DMS 273 treated with DMSO at 0.1 percent for 48 hours (cell line): ENCODE measurements at regions not wholly inside any gene's neighbourhood (a gene's known extent, or its start where the extent isn't known, plus 50 kb on each side); places are given as distances from the start of the nearest gene placed in this dataset.
"Not testable (repeated sequence)": the region's sequence is repeated elsewhere in the genome, so short reads cannot be mapped to it uniquely, and the experiment has no call there.

Source experiments
- DNase-seq: peaks from one replicate; lab custom pipeline; 2025; lab: John Stamatoyannopoulos, UW

DNA sequence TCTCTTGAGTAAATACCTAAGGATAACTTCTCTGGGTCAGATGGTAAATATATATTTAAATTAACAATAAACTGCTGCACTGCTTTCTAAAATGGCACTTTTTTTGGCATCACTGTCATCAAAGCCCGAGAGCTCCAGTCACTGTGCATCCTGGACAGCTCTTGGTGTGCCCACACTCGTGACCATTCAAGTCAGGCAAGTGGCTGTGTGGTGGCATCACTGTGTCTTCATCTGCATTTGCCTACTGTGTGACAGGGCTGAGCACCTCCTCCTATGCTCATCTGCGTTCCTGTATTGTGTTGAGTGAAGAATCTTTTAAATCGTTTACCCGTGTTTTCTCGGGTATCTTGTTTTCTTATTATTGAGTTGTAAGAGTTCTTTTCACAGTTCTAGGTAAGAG is 568.1 kb upstream of the SALL3 start:
- DNase-seq, result no peak

DNA sequence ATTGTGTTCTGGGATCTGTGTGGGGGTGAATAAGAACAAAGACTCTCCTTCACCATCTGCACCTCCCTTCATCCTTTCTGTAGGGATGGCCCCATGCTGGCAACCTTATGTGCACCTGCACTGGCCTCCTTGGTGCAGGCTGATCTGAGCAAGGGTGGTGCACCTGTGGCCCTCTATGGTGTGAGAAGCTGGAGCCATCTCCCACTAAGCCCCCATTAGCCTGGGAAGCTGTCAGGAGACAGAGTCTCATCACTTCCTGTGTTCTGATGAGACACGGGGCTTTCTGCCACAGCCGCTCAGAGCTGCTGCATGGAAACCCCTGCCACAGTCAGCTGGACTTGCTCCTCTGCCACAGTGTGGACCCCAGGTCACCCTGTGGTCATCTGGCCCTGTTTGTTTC is 565.3 kb upstream of the SALL3 start:
- DNase-seq, result no peak

DNA sequence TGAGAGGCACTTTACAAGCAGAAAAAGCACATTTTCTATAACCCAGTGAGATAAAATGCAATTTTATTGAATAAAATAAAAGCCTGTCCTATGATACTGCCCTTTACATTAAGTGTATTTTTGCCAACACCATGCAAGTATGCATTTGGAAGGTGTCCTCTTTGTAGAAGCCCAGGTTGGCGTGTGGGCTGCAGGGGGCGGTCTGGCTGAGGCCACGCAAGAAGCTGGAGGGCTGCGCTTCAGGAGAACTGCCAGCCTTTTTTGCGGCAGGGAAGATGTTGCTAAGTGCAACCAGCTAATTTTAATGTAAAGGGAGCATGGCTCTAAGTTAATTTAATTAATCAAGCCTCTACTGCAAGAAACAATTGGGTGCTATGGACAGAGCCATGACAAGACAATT is 562.8 kb upstream of the SALL3 start:
- DNase-seq, result no peak

DNA sequence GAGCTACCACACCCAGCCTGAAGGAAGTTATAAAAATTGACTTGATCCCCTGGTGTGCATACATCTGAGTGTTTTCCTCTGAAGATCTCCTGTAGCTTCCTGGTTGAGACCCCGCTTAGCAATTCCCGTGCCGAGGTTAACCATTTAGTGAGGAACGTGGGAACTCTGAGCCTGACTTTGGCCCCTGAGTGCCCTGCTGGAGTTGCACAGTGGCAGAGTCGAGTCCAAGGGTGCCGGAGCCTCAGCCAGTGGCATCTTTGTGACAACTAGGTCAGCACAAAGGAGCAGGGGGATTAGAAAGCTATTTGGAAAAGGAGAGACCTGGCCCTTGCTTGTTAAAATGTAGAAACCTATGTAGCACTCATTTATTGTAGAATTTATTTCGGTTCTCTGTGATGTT is 561.2 kb upstream of the SALL3 start:
- no peak for DNase-seq

DNA sequence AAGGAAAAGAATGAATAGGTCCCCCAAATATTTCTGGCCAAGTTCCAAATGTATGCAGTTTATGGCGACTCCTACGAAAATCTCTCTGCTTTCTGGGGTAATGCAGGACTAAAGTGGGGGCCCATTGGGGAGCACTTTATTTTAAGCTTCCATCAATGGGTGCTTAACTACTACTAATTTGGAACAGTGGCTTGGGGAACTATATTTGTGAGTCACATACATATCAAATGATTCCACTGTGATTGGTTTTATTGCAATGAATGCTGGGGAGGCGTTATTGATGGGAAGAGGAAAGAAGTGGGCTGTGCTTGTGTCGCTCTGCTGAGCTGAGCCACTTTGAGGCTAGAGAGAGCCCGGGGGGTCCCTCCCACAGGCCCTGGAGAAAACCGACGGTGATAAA is 560.4 kb upstream of the SALL3 start:
- DNase-seq, result no peak

DNA sequence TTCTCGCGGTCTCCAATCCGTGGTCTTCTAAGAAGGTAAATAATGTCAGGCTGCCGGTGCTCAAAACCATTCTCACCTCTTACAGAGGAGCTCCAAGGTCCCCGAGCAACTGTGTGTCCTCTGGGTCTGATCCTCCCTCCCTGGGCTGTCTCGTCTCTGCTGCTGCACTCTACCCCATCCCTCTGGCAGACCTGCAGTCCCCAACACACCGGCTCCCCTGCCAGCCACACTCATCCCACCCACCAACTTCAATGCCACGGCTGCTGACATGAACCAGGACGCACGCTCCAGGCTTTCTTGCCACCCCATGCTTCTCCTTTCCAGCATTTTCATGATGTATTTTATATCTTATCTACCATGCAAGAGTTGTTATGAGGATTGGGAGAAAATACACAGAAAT is 559.5 kb upstream of the SALL3 start:
- DNase-seq, result no peak

DNA sequence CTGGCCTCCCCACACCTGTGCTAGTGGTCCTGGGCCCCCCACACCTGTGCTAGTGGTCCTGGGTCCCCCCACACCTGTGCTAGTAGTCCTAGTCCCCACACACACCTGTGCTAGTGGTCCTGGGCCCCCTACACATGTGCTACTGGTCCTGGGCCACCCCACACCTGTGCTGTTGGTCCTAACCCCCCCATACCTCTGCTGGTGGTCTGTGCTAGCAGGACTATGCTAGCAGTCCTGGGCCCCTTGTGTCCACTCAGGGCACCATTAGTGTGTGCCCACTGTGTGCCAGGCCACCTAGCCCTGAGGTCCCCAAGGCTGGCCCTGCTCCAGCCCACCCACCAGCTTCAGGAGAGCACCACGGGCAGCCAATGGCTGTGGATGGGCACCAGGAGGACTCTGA is 558.2 kb upstream of the SALL3 start:
- DNase-seq, result no peak

DNA sequence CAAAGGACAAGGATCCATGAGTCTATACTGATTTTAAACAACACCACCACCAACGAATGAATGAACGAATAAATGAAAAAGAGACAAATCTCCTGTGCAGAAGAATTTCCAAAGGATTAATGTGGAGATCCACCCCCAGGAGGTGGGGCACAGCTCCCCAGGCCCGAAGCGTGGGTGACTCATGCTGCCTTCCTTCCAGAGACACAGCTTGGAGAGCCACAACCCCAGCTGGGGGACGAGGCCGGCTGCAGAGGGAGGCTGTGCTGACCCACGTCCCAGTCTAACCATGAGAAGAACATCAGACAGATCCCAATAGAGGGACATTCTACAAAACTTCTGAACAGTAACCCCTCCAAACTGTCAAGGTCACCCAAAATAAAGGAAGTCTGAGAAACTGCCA is 557.3 kb upstream of the SALL3 start:
- no peak for DNase-seq

DNA sequence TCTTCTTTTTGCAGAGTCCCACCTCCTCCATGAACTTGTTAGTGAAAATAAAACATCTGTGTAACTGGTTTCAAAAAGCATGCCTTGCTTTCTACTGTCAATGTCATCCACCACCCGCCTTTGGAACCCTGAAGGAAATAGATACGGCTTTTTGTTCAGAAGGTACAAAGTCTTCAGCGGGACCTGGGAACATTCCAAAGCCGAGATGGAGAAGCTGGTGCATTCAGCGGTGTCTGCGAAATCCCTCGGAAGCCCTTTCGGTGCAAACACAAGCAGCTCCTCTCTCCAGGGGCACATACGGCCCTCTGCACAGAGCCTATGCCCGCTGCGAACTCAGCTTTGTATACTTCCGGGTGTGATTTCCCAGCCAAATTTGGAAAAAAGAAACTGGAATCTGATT is 555.8 kb upstream of the SALL3 start:
- no peak for DNase-seq

DNA sequence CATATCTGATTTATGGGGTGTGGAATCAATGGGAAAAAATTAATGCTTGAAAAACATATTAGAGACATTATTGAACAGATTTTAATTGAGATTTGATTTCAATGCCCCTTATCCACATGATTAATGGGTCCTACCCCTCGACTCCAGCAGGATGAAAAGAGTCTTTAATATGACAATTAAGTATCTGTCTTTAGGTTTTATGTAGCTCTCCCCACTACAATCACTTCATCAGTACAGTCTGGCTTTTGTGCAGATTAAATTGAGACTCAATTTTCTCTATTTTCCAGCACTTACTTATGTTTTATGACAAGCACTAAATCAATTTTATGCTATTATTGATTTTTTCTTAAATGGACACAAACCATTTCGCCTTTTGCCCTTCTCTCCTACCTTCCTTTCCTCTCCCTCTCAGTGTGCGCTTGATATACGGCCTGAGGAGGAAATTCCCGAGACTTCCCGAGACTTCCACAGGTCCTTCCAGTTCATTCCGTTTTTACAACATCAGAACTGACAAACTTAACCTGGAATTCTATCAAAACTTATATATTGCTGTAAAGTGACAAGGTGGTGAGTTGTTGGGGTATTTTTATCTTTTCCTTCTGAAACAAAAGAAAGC is 555.1 kb upstream of the SALL3 start:
- DNase-seq, result no peak

DNA sequence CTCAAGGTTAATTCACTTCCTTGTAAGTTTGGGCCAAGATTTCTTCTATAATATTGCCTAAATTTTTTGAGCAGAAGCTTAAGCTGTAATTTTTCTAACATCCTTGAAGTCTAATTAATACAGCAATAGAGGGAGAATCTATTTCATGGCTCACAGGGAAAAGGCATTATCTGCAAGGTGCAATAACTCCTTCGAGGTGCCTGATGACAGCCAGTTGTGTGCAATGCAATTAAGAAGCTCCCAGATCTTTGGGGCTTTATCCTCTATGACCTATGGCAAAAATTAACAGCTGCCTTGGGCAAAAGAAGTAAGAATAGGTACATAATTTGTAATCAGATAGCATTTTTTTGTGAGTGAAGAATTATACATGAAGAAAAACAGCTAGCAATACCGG is 554.6 kb upstream of the SALL3 start:
- no peak for DNase-seq

DNA sequence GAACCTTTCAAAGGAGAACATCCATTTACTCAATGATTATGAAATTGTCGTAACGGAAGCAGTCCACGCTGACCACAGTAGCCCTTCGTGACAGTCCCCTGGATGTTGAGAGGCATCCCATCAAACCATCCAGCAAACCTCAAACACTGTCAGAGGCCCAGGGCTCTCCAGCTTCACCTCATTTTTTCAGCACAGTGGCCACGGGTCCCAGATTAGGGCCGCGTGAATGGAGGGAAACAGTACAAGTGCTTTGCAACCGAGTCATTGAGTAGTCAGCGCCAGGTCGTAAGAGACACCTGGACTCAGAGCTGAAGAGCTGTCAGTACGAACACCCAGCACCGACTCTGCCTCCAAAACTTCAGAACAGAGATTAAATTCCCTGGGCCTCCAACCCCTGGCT is 552.5 kb upstream of the SALL3 start:
- DNase-seq, result no peak

DNA sequence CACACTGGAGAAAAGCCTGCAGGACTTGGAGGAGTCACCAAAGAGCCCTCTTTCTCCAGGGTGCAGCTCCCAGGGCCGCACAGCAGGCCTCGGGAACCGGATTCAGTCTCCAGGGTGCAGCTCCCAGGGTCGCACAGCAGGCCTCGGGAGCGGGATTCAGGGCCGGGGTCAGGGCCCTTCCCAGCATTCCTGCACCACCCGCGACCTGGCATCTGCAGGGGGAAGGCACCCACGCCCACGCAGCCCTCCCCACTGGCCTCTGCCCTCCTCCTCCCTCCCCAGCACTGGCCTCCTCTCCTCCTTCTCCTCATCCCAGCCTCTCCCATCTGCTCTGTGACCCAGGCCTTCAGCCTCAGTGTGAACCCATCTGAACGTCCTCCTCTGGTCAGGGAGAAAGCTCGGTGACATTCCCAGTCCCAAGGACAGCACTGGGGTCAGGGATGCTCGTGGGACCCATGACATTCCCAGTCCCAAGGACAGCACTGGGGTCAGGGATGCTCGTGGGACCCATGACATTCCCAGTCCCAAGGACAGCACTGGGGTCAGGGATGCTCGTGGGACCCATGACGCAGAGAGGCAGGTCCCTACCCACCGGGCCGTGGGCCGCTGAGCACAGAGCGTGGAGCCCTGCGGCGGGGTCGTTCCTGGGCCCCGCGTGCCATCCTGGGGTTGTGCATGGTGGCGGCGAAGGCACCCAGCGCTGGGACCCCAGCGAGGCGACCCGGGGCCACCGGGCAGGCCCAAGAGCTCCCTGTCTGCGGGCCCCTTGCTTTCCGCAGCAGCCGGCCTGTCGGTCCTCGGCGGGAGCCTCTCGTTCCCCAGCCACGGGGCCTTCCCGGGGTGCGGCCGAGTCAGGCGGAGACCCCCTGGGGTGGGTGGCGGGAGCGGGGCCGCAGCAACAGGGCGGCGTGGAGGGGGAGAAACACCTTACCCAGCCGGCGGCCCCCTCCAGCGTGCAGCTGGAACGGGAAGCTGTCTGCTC is 550.2 kb upstream of the SALL3 start:
- DNase-seq, result no peak

DNA sequence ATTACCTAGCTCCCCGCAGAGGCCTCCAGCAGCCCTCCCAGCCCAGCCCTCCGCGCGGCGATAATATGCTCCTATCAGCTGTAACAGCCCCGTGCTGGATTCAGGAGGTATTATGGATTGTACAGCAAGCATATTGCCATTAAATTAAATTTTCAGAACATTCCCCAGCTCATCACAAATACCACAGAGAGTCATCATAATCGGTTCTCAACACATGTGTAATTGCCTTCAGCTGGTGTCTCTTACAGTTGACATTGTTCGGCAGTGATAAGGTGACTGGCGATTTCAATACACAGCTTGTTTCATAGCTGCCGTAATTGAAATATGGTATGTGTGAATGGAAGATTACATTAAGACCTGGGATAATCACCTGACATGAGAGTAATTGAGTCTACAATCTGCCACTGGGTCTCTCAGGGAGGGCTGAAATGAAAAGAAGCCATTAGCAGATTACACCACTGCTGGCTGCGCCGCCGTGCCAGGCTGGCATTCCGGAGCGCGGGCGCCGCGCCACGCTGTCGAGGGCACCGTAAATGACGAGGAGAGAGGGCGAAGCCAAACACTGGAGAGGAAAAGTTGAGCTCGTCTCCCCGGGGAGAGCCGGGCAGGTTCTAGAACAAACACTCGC is 549.4 kb upstream of the SALL3 start:
- no peak for DNase-seq

DNA sequence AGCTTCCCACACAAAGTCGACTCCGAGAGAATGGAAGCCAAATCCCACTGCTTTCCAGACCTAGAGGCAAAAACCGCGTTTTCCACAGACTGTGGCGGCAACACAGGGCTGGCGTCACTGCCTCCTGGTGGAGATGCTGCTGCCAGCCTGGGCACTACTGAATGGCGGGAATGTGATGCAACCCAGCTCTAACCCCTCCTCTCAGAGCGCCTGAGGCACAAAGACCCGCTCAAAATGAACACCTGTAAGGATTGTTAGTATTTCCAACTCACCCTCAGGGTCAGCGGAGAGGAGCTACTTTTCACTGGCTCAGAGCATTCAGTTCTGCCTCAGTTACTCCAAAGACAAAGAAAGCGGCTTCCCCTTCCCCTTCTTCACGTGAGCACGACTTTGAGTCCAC is 548.0 kb upstream of the SALL3 start:
- no peak for DNase-seq

DNA sequence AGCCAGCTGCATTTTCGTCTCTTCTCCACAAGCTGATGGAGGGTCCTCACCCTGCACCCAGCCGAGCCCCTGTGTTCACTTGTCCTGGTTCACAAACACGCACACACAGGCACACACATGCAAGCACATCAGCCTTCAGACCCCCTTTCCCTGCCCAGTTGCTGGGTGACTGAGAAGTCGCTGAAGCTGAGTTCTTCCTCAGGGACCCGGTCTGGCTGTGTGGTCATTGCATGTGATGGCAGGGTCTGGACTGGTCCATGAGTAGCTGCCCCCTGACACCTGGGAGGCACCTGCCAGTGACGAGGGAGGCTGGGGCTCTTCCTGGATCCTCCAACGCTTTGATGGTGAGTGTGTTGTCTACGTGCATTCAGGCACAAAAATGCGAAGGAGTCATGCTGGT is 546.1 kb upstream of the SALL3 start:
- DNase-seq, result no peak

DNA sequence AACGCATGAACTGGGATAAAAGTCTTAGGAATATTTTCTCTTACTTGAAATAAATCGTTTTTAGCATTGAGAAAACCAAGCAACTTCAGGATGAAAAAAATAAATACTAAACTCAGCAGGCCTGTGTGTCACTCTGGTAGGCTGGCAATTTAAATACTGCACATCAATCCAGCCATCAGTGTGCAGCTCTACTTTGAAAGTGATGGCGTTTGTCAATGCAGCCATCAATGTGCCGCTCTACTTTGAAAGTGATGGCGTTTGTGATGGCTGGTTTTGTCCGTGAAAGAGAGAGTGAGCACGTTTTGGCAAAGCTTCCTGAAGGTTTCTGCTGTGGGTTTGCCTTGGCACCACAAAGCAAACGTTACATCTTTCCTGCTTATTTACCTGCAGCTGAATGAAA is 543.5 kb upstream of the SALL3 start:
- DNase-seq, result no peak

DNA sequence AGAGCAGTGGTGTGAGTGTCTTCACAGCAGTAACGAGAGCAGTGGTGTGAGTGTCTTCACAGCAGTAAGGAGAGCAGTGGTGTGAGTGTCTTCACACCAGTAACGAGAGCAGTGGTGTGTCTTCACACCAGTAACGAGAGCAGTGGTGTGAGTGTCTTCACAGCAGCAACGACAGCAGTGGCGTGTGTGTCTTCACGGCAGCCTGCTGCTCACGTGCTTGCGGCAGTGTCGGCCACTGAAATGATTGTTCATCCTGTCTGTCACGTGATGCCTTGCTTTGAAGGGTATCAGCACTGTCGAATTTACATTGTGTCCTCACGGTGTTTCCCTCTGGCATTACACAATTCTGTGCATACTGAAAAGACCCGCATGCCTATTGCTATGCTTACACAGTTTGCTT is 541.4 kb upstream of the SALL3 start:
- DNase-seq, result not testable (repeated sequence)

DNA sequence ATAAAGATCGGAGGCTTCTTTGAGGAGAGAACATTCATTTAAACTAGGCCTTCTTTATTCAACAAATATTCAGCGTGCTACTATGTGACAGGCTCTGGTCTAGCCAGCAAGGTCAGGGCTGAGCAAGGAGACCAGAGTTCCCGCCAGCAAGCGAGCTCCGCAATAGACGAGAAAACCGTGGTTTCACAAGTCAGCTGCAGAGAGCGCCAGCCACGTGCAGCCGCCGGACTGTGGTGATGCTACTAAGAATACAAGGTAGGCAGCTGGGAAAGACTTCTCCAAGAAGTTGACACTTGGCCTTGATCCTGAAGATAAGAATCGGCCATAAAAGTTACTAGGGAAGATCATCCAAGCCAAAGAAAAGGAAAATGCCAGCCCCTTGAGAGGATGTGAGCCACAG is 533.7 kb upstream of the SALL3 start:
- DNase-seq, result no peak

DNA sequence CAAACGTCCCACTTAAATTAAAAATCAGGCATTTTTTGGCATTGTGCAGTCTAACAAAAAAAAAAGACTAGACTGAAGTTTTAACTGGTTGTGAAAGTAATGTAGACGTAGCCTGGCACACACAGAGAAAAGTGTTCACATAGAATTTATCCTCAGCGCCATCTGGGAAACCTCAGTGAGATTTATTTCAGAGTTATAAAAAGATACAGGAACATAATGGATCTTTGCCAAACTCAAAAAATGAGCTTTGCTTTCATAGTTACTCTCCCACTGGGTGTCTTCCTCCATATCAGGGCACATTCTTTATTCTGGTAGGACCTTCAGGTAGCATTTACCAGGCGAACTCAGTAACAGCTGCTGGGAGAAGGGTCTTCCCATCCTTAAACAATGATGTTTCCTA is 532.4 kb upstream of the SALL3 start:
- no peak for DNase-seq

DNA sequence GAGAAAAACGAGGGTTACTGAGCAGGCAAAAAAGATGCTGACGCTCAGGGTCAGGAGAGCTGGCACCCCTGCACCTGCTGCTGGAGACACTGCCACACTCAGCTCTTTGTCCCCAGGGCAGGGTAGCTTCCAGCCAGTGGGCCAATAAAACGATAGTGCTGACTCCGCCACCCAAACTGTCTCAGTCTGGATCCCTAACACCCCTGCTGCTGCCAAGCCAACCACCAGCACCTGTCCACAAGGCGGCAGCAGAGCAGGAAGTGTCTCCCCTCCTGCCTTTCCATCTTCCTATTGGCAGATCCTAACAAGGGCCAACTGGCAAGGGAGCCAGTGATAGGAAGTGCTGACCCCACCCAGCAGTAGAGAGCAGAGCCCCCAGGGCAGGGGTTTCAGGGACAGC is 531.5 kb upstream of the SALL3 start:
- DNase-seq, result no peak

DNA sequence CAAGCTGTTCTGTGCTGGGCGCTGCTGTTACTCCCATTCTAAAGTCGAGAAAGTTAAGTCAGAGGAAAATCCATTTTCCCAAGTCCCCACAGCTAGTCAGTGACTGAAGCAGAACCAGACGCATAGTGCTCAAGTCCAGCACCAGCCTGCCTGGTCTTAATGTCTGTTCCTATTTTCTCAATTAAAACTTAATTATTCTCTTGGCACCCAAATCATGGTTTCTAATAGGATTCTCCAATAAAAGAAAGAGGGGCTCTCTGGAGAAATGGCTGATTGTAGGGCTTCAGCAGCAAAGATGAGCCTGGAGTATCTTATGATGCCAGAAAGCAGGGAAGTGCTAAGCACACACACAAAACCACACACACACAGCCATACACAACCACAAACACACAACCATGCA is 531.0 kb upstream of the SALL3 start:
- DNase-seq, result no peak

DNA sequence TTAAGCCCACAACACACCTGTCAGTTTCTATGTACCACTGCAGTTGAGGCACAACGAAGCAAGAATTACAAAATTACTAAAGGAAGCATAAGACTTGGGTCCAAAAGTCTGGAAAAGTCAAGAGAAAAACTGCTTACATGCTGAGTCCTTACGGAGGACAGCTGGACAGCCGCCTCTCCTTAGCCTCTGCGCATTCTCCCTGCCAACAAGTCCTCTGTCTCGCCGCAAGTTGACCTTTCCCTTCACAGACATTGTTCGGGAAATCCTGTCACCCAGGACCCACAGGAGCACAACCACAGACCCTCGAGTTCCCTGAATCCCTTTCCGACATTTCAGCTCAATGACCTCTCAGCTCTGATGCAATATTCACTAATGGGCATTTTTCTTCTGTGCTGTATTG is 525.4 kb upstream of the SALL3 start:
- DNase-seq, result no peak
